HCT116 (cell line): ENCODE measurements at regions not wholly inside any gene's neighbourhood (a gene's known extent, or its start where the extent isn't known, plus 50 kb on each side); places are given as distances from the start of the nearest gene placed in this dataset.

ENCODE experiments used
- ATAC-seq: fragments of 200-7000 bp; cut with Tn5 transposase; 2 replicates; pipeline ENCODE4 v1.9.1; 2020; ENCODE audit warnings: mild to moderate bottlenecking, moderate library complexity
- BruUV-seq: library from RNA; stranded (reverse); fragments of 400-500 nt; replicated peaks from 2 replicates; lab custom pipeline; 2021; lab: Mats Ljungman, UMichigan
- CTCF ChIA-PET: fragments of 300-600 bp; sonication (Branson Sonifier 250); formaldehyde crosslinking; loops from one replicate; lab custom pipeline; 2021; ENCODE audit warnings: antibody characterized with exemption; lab: Charles Lee
- POLR2A ChIA-PET: fragments of 300-600, 350-600 bp; sonication (Branson Sonifier 250); formaldehyde crosslinking; loops from one replicate; lab custom pipeline; 2021; ENCODE audit warnings: antibody characterized with exemption; lab: Charles Lee
- RAD21 ChIA-PET, 2 experiments: fragments of 300-600 bp; sonication (Branson Sonifier 250); formaldehyde crosslinking; loops; one replicate each; lab custom pipeline; 2023; ENCODE audit warnings: low total read pairs in 2 of 2; ENCODE audit not compliant: uncharacterized antibody in 2 of 2, unreplicated experiment in 2 of 2, low non-redundant PET in 1 of 2; lab: Charles Lee
- DNase-seq: peaks from one replicate; pipeline ENCODE4 v3.0.0-alpha.2; 2010; ENCODE audit warnings: low read depth, low spot score
- H2AFZ ChIP-seq: fragments of 200-600 bp; shearing (Covaris generic), sonication (generic); 2 replicates; pipeline ENCODE4 v1.6.1; 2017; ENCODE audit warnings: low read depth, mixed run types, mixed read lengths, antibody characterized with exemption, low read length; ENCODE audit not compliant: poor library complexity, severe bottlenecking
- H3K27ac ChIP-seq: 2 replicates; pipeline ENCODE4 v1.5.1; 2012; ENCODE audit warnings: low read depth, low read length
- H3K27me3 ChIP-seq: fragments of 200-600 bp; sonication (generic); 2 replicates; pipeline ENCODE4 v1.6.1; 2016; ENCODE audit warnings: mixed run types, low read length, mixed read lengths; ENCODE audit not compliant: insufficient read depth
- H3K36me3 ChIP-seq, 2 experiments: fragments of 200-500 bp in 1 of 2; fragments of 200-600 bp in 1 of 2; sonication (Bioruptor generic) in 1 of 2; sonication (generic) in 1 of 2; 2 replicates each; pipeline versions ENCODE4 v1.5.1 to v1.6.1; 2014 to 2016; ENCODE audit warnings: low read length in 2 of 2, inconsistent platforms in 1 of 2, mixed read lengths in 1 of 2, mixed run types in 1 of 2; ENCODE audit not compliant: insufficient read depth in 2 of 2, control insufficient read depth in 1 of 2
- H3K4me1 ChIP-seq, 2 experiments: fragments of 200-600 bp in 1 of 2; sonication (generic) in 1 of 2; 2 replicates each; pipeline versions ENCODE4 v1.5.1 to v1.6.1; 2012 to 2017; ENCODE audit warnings: low read length in 2 of 2, inconsistent platforms in 1 of 2, mild to moderate bottlenecking in 1 of 2, mixed read lengths in 1 of 2, mixed run types in 1 of 2, moderate library complexity in 1 of 2; ENCODE audit not compliant: insufficient read depth in 2 of 2, control insufficient read depth in 1 of 2
- H3K4me2 ChIP-seq: fragments of 200-600 bp; sonication (generic); 2 replicates; pipeline ENCODE4 v1.6.1; 2017; ENCODE audit warnings: mixed run types, low read length, mixed read lengths
- H3K4me3 ChIP-seq, 2 experiments: fragments of 200-600 bp in 1 of 2; sonication (generic) in 1 of 2; replicated peaks in 1 of 2; 2 replicates each; pipeline ENCODE4 v1.5.1; 2011 to 2016; ENCODE audit warnings: low read length in 2 of 2, control low read depth in 1 of 2, low read depth in 1 of 2, mild to moderate bottlenecking in 1 of 2, mixed read lengths in 1 of 2, mixed run types in 1 of 2
- H3K79me2 ChIP-seq: fragments of 200-600 bp; sonication (generic); 2 replicates; pipeline ENCODE4 v1.6.1; 2017; ENCODE audit warnings: mild to moderate bottlenecking, mixed run types, low read length, moderate library complexity, mixed read lengths; ENCODE audit not compliant: insufficient read depth
- H3K9ac ChIP-seq: fragments of 200-600 bp; sonication (generic); 2 replicates; pipeline ENCODE4 v1.6.1; 2016; ENCODE audit warnings: low read length, mixed read lengths
- H3K9me2 ChIP-seq: fragments of 200-600 bp; sonication (generic), shearing (Covaris generic); 2 replicates; pipeline ENCODE4 v1.6.1; 2017; ENCODE audit warnings: mixed run types, mild to moderate bottlenecking, moderate library complexity; ENCODE audit not compliant: insufficient read depth
- H3K9me3 ChIP-seq, 2 experiments: fragments of 200-500 bp in 1 of 2; fragments of 200-600 bp in 1 of 2; sonication (Bioruptor generic) in 1 of 2; sonication (generic) in 1 of 2; 2 replicates each; pipeline ENCODE4 v1.6.1; 2014 to 2017; ENCODE audit warnings: low read length in 2 of 2, mixed read lengths in 2 of 2, inconsistent platforms in 1 of 2, low read depth in 1 of 2, mild to moderate bottlenecking in 1 of 2, mixed run types in 1 of 2, moderate library complexity in 1 of 2; ENCODE audit not compliant: control insufficient read depth in 1 of 2, insufficient read depth in 1 of 2
- H4K20me1 ChIP-seq: fragments of 200-600 bp; sonication (generic), shearing (Covaris generic); 2 replicates; pipeline ENCODE4 v1.6.1; 2017; ENCODE audit warnings: mixed run types, mild to moderate bottlenecking, moderate library complexity; ENCODE audit not compliant: insufficient read depth
- CBX3 ChIP-seq: IDR thresholded peaks from 2 replicates; pipeline ENCODE4 v1.6.1; 2012; ENCODE audit warnings: low read depth
- CEBPB ChIP-seq: IDR thresholded peaks from 2 replicates; pipeline ENCODE4 v1.6.1; 2012; ENCODE audit warnings: low read depth
- EGR1 ChIP-seq: IDR thresholded peaks from 2 replicates; pipeline ENCODE4 v1.6.1; 2012; ENCODE audit warnings: low read depth
- EZH2 ChIP-seq: fragments of 200-600 bp; sonication (generic); IDR thresholded peaks from 2 replicates; pipeline ENCODE4 v1.6.1; 2017; ENCODE audit warnings: antibody characterized with exemption, mixed run types
- EZH2phosphoT487 ChIP-seq: fragments of 200-600 bp; IDR thresholded peaks from 2 replicates; pipeline ENCODE4 v1.6.1; 2018; ENCODE audit warnings: antibody characterized with exemption, borderline replicate concordance
- FOSL1 ChIP-seq: IDR thresholded peaks from 2 replicates; pipeline ENCODE4 v1.6.1; 2012; ENCODE audit warnings: low read depth
- JUND ChIP-seq: IDR thresholded peaks from 2 replicates; pipeline ENCODE4 v1.6.1; 2012
- RAD21 ChIP-seq: IDR thresholded peaks from 2 replicates; pipeline ENCODE4 v1.6.1; 2012; ENCODE audit warnings: low read depth, mild to moderate bottlenecking
- SP1 ChIP-seq: IDR thresholded peaks from 2 replicates; pipeline ENCODE4 v1.6.1; 2012; ENCODE audit warnings: low read depth
- SRF ChIP-seq: IDR thresholded peaks from 2 replicates; pipeline ENCODE4 v1.6.1; 2012; ENCODE audit warnings: low read depth
- TCF7L2 ChIP-seq: IDR thresholded peaks from 2 replicates; pipeline ENCODE4 v1.7.0; 2011; ENCODE audit warnings: borderline replicate concordance, inconsistent platforms; ENCODE audit not compliant: insufficient read depth, insufficient read length; ENCODE audit errors: extremely low read depth
- ZFX ChIP-seq: fragments of 450-650 bp; IDR thresholded peaks from 2 replicates; pipeline ENCODE4 v1.6.1; 2017
- ZNF274 ChIP-seq: fragments of 200-500 bp; sonication (Bioruptor generic); IDR thresholded peaks from 2 replicates; pipeline ENCODE4 v1.6.1; 2014; ENCODE audit warnings: mild to moderate bottlenecking, low read depth, low read length, inconsistent platforms
- intact Hi-C: fragments of 100-400 bp; cut with micrococcal nuclease; formaldehyde crosslinking; loops from 2 replicates; pipeline ENCODE4 v1.10.0; 2022
- TF ChIP-seq, protein P1 (sequence below): IDR thresholded peaks from 2 replicates; pipeline ENCODE4 v1.6.1; 2012
- TF ChIP-seq, protein P2 (sequence below): IDR thresholded peaks from 2 replicates; pipeline ENCODE4 v1.6.1; 2012

DNA sequence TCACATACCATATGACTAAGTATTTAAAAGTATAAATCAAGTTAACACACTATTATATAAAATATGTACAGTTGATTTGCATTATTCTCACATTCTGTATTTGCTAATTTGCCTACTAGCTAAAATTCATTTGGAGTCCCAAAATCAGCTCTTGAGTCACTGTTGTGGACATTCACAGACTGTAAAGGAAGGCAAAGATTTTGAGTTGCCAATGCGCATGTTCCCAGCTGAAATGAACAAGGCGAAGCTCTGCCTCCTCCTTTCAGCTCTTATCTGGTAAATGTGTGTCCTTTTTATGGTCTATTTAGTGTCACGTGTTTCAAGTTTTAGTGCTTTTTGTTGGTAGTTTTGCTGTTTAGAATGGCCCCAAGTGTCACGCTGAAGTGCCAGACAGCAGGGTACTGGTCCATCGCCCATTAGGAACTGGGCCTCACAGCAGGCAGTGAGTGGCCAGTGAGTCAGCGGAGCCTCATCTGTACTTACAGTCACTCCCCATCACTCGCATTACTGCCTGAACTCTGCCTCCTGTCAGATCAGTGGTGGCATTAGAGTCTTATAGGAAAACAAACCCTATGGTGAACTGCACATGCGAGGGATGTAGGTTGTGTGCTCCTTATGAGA is 87.2 kb upstream of the ADTRP start:
- H3K4me2 ChIP-seq: no peak overlapping the region
- H4K20me1 ChIP-seq: no peaks in the 10 kb centered on the region
- BruUV-seq: no TSS peak
- ChIA-PET RAD21 (no interaction called here), POLR2A (no interaction called here), CTCF (no interaction called here)
- peaks cover 0 to 3% of the 10 kb centered on the region in 2 experiments; a peak in 1 of 4 replicates for H3K4me1 ChIP-seq
- DNase-seq: no peak
- no peak overlapping the region for H2AFZ ChIP-seq
- no peak overlapping the region for H3K27ac ChIP-seq
- H3K9me2 ChIP-seq: no peaks in the 10 kb centered on the region
- H3K9me3 ChIP-seq: no peaks in the 10 kb centered on the region
- ATAC-seq: no peak
- no peak for TF ChIP-seq RAD21
- TF ChIP-seq CEBPB: no peak
- TF ChIP-seq, protein P1, sequence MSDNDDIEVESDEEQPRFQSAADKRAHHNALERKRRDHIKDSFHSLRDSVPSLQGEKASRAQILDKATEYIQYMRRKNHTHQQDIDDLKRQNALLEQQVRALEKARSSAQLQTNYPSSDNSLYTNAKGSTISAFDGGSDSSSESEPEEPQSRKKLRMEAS: no peak
- TF ChIP-seq EZH2: no peak
- no peak for TF ChIP-seq FOSL1
- TF ChIP-seq SRF: no peak
- no peak for TF ChIP-seq CBX3
- TF ChIP-seq JUND: no peak
- TF ChIP-seq SP1: no peak
- no peak for TF ChIP-seq TCF7L2
- no peak for TF ChIP-seq ZFX
- H3K4me3 ChIP-seq: no peak overlapping the region
- H3K27me3 ChIP-seq: no peaks in the 10 kb centered on the region
- no peak overlapping the region for H3K9ac ChIP-seq
- no peaks in the 10 kb centered on the region for H3K79me2 ChIP-seq
- intact Hi-C loops: no loop called here
- no peaks in the 10 kb centered on the region for H3K36me3 ChIP-seq

DNA sequence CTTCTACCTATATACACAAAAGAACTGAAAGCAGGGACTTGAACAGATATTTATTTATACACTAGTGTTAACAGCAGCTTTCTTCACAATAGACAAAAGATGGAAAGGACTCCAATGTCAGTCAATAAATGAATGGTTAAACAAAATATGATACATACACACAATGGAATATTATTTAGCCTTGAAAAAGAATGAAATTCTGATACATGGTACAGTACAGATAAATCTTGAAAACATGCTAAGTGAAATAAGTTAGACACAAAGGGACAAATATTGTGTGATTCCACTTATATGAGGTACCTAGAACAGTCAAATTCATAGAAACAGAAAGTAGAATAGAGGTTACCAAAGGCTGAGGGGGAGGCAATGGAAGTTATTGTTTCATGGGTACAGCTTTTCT is 79.8 kb upstream of the ADTRP start:
- H3K9me3 ChIP-seq: no peaks in the 10 kb centered on the region
- H3K79me2 ChIP-seq: no peaks in the 10 kb centered on the region
- no peaks in the 10 kb centered on the region for H3K36me3 ChIP-seq
- H3K4me1 ChIP-seq: no peaks in the 10 kb centered on the region
- no peak overlapping the region for H3K4me2 ChIP-seq
- no peaks in the 10 kb centered on the region for H3K9me2 ChIP-seq
- POLR2A ChIA-PET: no interaction called here
- H3K27ac ChIP-seq: no peak overlapping the region
- intact Hi-C loops: no loop called here
- no peaks in the 10 kb centered on the region for H4K20me1 ChIP-seq
- H3K27me3 ChIP-seq: no peaks in the 10 kb centered on the region
- RAD21 ChIA-PET: no interaction called here
- H3K9ac ChIP-seq: no peak overlapping the region
- H3K4me3 ChIP-seq: no peak overlapping the region
- H2AFZ ChIP-seq: no peak overlapping the region
- no TSS peak for BruUV-seq
- DNase-seq (no peak), ATAC-seq (no peak)
- CTCF ChIA-PET: no interaction called here
- no peak for TF ChIP-seq EGR1
- TF ChIP-seq EZH2: no peak
- no peak for TF ChIP-seq ZNF274
- TF ChIP-seq TCF7L2: no peak
- TF ChIP-seq, protein P2, sequence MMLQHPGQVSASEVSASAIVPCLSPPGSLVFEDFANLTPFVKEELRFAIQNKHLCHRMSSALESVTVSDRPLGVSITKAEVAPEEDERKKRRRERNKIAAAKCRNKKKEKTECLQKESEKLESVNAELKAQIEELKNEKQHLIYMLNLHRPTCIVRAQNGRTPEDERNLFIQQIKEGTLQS: no peak
- no peak for TF ChIP-seq EZH2phosphoT487
- no peak for TF ChIP-seq FOSL1
- no peak for TF ChIP-seq ZFX
- TF ChIP-seq CEBPB: no peak
